Skeletal muscle tissue (tissue), 3 donors: ENCODE measurements at regions not wholly inside any gene's neighbourhood (a gene's known extent, or its start where the extent isn't known, plus 50 kb on each side); places are given as distances from the start of the nearest gene placed in this dataset.
A peak's percentile ranks its signal among the peaks of the same experiment; 100 is the strongest.

ENCODE experiments used
- H3K27ac ChIP-seq: one replicate; pipeline ENCODE4 v1.7.0; 2013; ENCODE audit warnings: mild to moderate bottlenecking, low read depth, low read length, inconsistent platforms
- H3K27me3 ChIP-seq, 3 donors: one replicate each; pipeline ENCODE4 v1.7.0; 2013; ENCODE audit warnings: low read length in 3 of 3; ENCODE audit not compliant: control insufficient read depth in 3 of 3, insufficient read depth in 3 of 3
- H3K36me3 ChIP-seq, 3 donors: one replicate each; pipeline ENCODE4 v1.7.0; 2013; ENCODE audit warnings: low read length in 3 of 3; ENCODE audit not compliant: control insufficient read depth in 3 of 3, insufficient read depth in 3 of 3
- H3K4me1 ChIP-seq, 3 donors: one replicate each; pipeline ENCODE4 v1.7.0; 2013; ENCODE audit warnings: low read length in 3 of 3, mild to moderate bottlenecking in 3 of 3; ENCODE audit not compliant: control insufficient read depth in 3 of 3, insufficient read depth in 3 of 3
- H3K4me3 ChIP-seq, 3 donors: one replicate each; pipeline ENCODE4 v1.7.0; 2013; ENCODE audit warnings: low read length in 3 of 3
- H3K9ac ChIP-seq, 3 donors: one replicate each; pipeline ENCODE4 v1.7.0; 2013; ENCODE audit warnings: low read length in 3 of 3, mild to moderate bottlenecking in 3 of 3, moderate library complexity in 2 of 3, low read depth in 1 of 3
- H3K9me3 ChIP-seq, 3 donors: one replicate each; pipeline ENCODE4 v1.7.0; 2013; ENCODE audit warnings: low read length in 3 of 3; ENCODE audit not compliant: control insufficient read depth in 3 of 3
- donor health status: Osteomylitis.

GRCh38 chrX:20523626-20524312, 257.1 kb upstream of the RPS6KA3 start:
- no peak overlapping the region for H3K9ac ChIP-seq
- H3K9me3 ChIP-seq: no peaks in the 10 kb centered on the region
- H3K27ac ChIP-seq: no peak overlapping the region
- no peaks in the 10 kb centered on the region for H3K36me3 ChIP-seq
- H3K4me3 ChIP-seq: no peak overlapping the region
- peaks cover 0 to 10% (median 0%) of the 10 kb centered on the region in 3 donors for H3K27me3 ChIP-seq
- no peaks in the 10 kb centered on the region for H3K4me1 ChIP-seq

- peaks cover 0 to 7% (median 0%) of the 10 kb centered on the region in 3 donors for H3K27me3 ChIP-seq
- H3K4me3 ChIP-seq: no peak overlapping the region
- no peaks in the 10 kb centered on the region for H3K9me3 ChIP-seq
- no peaks in the 10 kb centered on the region for H3K4me1 ChIP-seq
- no peak overlapping the region for H3K27ac ChIP-seq
- no peaks in the 10 kb centered on the region for H3K36me3 ChIP-seq
- no peak overlapping the region for H3K9ac ChIP-seq
These were observed 255.7 kb upstream of the RPS6KA3 start for GRCh38 chrX:20522420-20522819.

GRCh38 chrX:20521222-20521621, 254.5 kb upstream of the RPS6KA3 start:
- Histone ChIP-seq H3K9me3 (no peaks in the 10 kb centered on the region), H3K27ac (no peak overlapping the region), H3K36me3 (no peaks in the 10 kb centered on the region), H3K4me1 (no peaks in the 10 kb centered on the region), H3K4me3 (no peak overlapping the region), H3K27me3 (peaks cover 0 to 7% (median 0%) of the 10 kb centered on the region in 3 donors), H3K9ac (no peak overlapping the region)

GRCh38 chrX:20519826-20520225, 253.1 kb upstream of the RPS6KA3 start:
- Histone ChIP-seq H3K36me3 (no peaks in the 10 kb centered on the region), H3K4me3 (no peak overlapping the region), H3K27me3 (peaks cover 0 to 7% (median 0%) of the 10 kb centered on the region in 3 donors), H3K9ac (no peak overlapping the region), H3K27ac (no peak overlapping the region), H3K9me3 (no peaks in the 10 kb centered on the region), H3K4me1 (peaks cover 0 to 4% (median 4%) of the 10 kb centered on the region in 3 donors)

GRCh38 chrX:20519146-20519545, 252.4 kb upstream of the RPS6KA3 start:
- Histone ChIP-seq H3K27ac (no peak overlapping the region), H3K9me3 (no peaks in the 10 kb centered on the region), H3K9ac (no peak overlapping the region), H3K4me3 (no peak overlapping the region), H3K4me1 (peaks cover 0 to 4% (median 4%) of the 10 kb centered on the region in 3 donors), H3K27me3 (peaks cover 0 to 7% (median 0%) of the 10 kb centered on the region in 3 donors), H3K36me3 (no peaks in the 10 kb centered on the region)

- H3K36me3 ChIP-seq: no peaks in the 10 kb centered on the region
- no peak overlapping the region for H3K9ac ChIP-seq
- H3K27me3 ChIP-seq: peaks cover 0 to 7% (median 0%) of the 10 kb centered on the region in 3 donors
- H3K9me3 ChIP-seq: no peaks in the 10 kb centered on the region
- H3K27ac ChIP-seq: no peak overlapping the region
- H3K4me3 ChIP-seq: no peak overlapping the region
- peaks cover 0 to 4% (median 4%) of the 10 kb centered on the region in 3 donors for H3K4me1 ChIP-seq
These were observed 250.9 kb upstream of the RPS6KA3 start for GRCh38 chrX:20517565-20517964.

GRCh38 chrX:20515841-20516461, 249.2 kb upstream of the RPS6KA3 start:
- Histone ChIP-seq H3K27ac (peak overlapping the region; percentile 28), H3K9me3 (no peaks in the 10 kb centered on the region), H3K4me1 (peaks cover 0 to 4% (median 4%) of the 10 kb centered on the region in 3 donors), H3K4me3 (no peak overlapping the region), H3K36me3 (no peaks in the 10 kb centered on the region), H3K27me3 (peaks cover 0 to 5% (median 0%) of the 10 kb centered on the region in 3 donors), H3K9ac (no peak overlapping the region)

GRCh38 chrX:20514358-20514757, 247.6 kb upstream of the RPS6KA3 start:
- Histone ChIP-seq H3K4me1 (peaks cover 0 to 4% (median 4%) of the 10 kb centered on the region in 3 donors), H3K27me3 (peaks cover 0 to 4% (median 0%) of the 10 kb centered on the region in 3 donors), H3K9ac (no peak overlapping the region), H3K4me3 (no peak overlapping the region), H3K9me3 (no peaks in the 10 kb centered on the region), H3K27ac (no peak overlapping the region), H3K36me3 (no peaks in the 10 kb centered on the region)

GRCh38 chrX:20513185-20513584, 246.5 kb upstream of the RPS6KA3 start:
- H3K4me3 ChIP-seq: no peak overlapping the region
- H3K9ac ChIP-seq: no peak overlapping the region
- no peaks in the 10 kb centered on the region for H3K9me3 ChIP-seq
- H3K4me1 ChIP-seq: peaks cover 0 to 4% (median 4%) of the 10 kb centered on the region in 3 donors
- H3K27ac ChIP-seq: no peak overlapping the region
- no peaks in the 10 kb centered on the region for H3K27me3 ChIP-seq
- no peaks in the 10 kb centered on the region for H3K36me3 ChIP-seq

- Histone ChIP-seq H3K36me3 (no peaks in the 10 kb centered on the region), H3K9ac (no peak overlapping the region), H3K4me3 (no peak overlapping the region), H3K27ac (no peak overlapping the region), H3K27me3 (no peaks in the 10 kb centered on the region), H3K4me1 (peaks cover 0 to 4% (median 4%) of the 10 kb centered on the region in 3 donors), H3K9me3 (no peaks in the 10 kb centered on the region)
These were observed 245.1 kb upstream of the RPS6KA3 start for GRCh38 chrX:20511792-20512191.
